HG03066 (cell line): ENCODE measurements at regions not wholly inside any gene's neighbourhood (a gene's known extent, or its start where the extent isn't known, plus 50 kb on each side); places are given as distances from the start of the nearest gene placed in this dataset.

Experiments used
- ATAC-seq: cut with Tn5 transposase; IDR thresholded peaks from one replicate; pipeline ENCODE4 v1.9.1; 2021; ENCODE audit warnings: low read depth; ENCODE audit not compliant: unreplicated experiment

DNA sequence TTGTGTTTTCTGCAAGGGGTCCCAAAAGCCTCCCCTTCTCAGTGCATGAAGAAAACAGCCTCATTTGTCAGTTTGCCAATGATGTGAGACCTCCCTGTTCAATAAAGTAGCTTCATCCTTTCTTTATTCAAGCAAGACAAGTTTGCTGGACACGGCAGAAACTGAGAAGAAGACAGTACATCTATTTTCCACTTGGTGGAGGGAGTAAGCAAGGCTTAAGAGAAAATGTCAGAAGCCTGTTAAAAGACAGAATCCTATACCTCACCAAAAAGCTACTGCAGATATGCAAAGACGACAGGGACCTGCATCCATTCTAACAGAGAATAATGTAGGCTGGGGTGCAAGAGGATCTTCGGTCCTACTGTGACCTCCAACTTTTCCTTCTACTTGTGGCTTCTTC is 506.8 kb upstream of the VRK2 start:
- ATAC-seq, result no peak

DNA sequence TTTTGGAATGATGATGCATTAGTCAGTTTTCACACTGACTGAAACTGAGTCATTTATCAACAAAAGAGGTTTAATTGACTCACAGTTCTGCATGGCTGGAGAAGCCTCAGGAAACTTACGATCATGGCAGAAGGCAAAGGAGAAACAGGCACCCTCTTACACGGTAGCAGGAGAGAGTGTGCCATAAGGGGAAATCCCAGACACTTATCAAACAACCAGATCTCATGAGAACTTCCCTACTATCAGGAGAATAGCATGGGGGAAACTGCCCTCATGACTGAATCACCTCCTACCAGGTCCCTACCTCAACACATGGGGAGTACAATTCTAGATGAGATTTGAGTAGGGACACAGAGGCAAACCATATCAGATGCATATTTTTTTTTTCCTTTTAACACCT is 504.5 kb upstream of the VRK2 start:
- no peak for ATAC-seq

DNA sequence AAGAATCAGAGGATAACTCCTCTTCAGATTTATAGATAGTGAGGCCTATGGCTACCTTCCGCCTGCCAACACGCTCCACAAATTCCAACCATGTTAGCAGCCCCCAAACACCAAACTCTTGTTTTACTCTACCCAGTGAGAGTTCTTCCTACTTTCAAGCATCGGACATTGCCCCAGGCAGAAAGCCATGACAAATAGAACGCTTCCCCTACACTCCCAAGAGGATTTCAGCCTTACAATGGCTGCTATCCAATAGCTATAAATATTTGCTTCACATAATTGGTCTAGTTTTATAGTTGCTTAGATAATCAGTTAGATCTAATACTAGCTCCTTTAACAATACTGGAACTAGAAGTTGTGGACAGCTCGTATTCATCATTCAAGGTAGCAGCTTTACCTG is 503.4 kb upstream of the VRK2 start:
- ATAC-seq, result no peak

DNA sequence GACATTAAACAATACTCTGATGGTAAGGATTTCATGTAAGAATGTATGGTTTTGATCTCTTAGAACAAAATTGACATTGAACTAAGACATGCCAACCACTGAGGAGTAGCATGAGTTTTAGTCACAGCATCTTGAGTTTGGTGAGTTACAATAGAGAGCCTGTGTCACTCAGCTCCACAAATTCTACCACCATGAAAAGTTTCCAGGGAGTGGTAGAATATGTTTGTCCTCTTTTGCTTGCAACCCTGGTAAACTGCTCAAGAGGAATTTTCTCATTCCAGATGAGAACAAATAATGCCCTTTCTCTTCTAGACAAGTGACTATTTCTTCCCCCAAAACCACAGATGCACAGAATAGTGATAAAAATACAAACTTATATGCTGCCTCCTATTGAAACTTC is 502.0 kb upstream of the VRK2 start:
- ATAC-seq, result no peak

DNA sequence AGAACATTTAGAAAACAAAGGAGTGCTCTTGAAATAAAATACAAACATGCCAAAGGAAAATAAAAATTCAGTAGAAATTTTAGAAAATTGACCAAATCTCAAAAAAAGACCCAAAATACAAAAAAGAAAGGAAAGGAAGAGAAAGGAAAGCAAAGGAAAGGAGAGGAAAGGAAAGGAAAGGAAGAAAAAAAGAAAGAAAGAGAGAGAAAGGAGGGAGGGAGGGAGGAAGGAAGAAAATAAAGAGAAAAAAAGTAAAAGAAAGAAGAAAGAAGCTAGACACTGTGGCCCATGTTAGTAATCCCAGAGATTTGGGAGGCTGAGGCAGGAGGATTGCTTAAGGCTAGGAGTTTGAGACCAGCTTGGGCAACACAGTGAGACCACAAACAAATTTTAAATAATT is 500.1 kb upstream of the VRK2 start:
- ATAC-seq, result no peak

DNA sequence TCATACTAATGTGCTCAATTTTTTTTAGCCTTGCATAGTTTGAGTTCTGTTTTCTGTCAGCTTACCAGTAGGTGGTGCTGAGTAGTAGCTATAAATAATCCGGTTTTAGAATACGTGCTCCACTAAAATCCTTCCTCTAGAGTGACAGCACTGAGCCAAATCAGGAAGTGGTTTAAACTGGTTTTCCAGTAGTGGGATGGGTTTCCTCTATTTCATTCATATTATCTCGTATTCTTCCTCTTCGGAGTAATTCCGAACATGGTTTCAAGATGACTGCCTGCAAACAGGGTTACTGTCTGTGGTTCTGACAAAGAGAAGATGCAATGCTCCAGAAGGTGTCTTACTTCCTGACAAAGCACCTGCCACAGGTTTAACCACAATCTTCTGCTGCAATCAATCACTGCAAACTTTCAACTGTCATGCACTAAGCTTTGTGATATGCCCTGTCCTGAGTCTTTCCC is 496.9 kb upstream of the VRK2 start:
- ATAC-seq, result peak; percentile 41

DNA sequence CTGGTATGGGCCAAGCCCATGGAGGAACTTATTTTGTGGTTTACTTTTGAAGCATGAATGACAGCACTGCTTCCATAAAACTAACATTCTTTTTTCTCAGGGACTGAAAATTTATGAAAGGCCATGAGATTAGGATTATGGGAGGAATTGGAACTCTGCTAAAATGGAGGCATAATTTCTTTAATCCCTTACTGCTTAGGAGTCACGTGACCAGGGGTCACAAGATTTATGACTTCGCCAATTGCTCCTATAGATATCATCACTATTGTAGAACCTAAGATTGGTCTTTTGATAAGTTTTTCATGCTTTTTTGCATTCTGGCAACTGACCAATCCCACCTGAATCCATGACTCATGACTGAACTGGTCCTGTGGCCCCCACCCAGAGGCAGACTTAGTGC is 495.7 kb upstream of the VRK2 start:
- no peak for ATAC-seq

DNA sequence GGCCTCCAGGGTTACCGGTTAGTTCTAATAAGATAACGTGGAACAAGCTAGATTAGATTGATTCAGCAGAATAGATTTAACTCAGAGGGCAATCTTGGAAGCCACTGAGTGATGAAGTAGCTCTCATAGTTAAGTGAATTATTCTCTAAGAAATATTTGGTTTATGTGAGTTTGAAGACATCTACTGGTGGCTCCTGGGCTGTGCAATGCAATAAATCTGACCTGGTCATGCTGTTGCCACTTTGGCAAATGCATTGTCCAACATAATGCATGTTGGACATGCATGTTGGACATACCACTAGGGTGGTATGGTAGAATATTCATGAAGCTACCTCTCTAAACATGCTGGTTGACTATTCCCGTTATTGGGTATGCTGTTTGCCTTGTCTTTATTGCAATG is 493.7 kb upstream of the VRK2 start:
- ATAC-seq, result no peak

DNA sequence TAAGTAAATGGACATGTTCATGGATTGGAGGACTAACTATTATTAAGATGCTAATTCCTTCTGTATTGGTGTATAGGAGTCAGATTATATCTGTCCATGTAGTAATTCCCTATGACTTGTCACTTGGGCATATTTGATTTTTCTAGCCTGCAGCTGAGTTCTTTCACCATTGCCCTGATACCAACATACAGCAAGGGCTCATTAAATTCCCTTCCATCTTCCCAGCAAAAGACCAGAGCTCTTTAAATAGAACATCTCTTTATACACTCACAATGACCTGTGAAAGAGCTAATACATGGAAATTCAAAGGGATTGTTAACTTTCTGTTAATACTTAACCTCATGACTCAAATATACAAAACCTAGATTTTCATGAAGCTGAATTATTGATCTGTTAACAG is 492.3 kb upstream of the VRK2 start:
- no peak for ATAC-seq

DNA sequence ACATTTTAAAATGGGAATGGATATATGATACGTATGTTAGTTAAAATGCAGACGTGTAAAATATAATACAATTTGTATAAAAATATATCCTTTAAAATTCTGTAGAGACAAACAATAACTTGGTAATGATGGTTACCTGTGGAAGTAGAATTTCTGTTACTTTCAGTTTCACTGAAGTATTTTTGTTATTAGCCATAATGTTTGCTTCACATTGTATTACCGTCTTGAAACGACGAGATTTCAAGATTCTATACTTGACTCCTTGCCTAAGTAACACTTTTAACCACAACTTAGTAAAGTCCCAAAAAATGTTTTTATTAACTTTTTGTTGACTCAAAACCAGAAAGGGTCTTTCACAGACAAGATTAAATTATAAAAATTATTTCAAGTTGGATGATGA is 488.3 kb upstream of the VRK2 start:
- ATAC-seq, result no peak

DNA sequence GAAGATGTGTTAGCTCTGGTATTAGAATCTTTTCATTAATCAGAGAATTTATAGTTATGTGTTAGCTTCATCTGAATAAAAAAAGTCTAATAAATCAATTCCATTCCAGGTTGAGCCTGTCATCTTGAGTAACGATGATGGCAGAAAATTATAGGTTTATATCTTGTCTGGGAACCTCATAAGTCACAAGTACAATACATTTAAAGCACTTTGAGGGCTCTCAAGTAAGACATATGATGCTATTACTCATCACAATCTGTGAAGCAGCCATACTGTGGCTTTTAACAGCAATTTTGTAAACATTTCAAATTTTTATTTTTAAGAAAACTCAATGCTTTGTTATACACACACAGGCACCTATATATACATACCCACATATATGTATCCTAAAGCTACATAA is 484.1 kb upstream of the VRK2 start:
- ATAC-seq, result no peak

DNA sequence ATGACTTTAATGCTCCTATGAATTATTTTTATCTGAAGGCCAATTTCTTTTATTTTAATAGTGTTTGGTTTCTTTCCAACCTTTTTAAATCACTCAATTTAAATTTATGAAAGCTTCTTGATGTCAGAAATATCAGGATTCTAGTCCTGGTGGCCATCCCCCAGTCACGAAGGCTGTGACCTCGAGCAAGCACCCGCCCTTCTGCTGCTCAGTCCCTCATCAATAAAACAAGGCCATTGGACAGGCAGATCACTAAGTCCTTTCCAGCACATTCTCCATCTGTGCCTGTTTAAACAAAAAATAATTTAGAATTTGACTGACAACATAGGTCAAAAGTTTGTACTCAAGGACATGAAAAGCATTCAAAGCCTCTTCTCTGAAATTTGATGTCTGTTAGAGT is 483.6 kb upstream of the VRK2 start:
- ATAC-seq, result no peak

DNA sequence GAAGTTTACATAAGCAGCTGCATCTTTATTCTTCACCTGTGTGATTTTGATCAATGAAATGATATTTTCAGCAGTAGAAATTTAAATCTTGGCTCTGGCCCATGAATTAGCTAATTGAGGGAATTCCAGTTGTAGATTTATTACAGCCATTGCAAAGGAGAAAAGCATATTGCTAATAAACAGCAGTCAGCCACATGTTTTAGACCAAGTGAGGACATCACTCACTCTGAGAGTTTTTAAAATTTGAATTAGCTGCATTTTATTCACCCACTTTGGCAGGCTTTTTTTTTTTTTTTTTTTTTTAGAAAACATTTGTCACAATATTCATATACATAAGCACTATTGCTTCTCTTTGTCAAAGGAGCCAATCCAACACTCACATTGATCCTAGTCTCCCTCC is 479.4 kb upstream of the VRK2 start:
- ATAC-seq, result no peak

DNA sequence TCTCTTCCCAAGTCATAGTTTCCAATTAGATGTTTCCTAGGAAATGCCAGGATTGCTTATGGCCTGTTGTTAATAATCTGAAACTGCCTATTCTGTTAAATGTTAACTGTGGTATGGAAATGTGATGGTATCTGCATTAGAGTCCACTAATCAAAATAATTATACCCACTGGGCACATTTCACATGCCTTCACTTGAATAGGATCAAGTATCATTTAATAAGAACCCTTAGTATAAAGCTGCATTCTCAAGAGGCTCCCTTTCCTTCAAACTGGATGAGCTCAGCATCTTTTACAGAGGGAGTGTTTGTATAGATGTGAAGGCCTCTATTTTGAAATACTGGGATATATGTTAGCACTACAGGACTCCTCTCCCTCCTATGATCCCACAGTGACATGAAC is 477.2 kb upstream of the VRK2 start:
- no peak for ATAC-seq

DNA sequence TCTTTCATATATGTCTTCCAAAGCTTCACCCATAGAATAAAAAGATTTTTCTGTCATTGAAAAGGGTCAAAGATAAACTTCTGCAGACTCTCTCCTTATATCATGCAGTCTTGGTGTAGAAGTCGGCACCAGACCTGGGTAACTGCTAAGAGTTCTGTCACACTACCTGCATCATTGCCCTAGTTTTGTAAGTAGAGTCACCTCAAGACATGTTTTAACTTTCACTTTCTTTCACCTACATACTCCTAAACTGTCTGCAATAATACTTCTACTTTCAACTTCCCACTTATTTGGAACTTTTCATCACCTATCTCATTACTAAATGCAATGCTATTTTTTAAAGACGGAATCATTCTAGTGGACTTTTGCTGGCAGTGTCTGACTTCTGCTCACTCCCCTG is 475.6 kb upstream of the VRK2 start:
- ATAC-seq, result no peak

DNA sequence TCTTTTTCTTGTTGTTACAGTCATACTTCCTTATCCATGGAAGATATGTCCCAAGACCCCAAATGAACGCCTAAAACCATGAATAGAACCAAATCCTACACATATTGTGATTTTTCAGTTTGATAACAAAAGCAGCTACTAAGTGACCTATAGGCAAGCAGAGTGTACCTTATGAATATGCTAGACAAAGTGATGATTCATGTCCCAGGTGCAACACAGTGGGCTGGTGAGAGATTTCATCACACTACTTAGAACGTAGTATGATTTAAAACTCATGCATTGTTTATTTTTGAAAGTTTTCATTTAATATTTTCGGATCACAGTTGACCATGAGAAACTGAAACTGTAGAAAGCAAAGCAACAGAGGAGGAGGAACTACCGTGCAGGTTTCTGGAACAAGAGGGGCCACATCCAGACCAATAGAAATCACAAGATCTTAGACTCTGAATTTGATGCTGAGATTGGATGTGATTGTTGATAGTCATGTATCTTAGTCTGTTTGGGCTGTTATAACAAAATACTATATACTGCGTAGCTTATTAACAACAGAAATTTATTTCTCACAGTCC is 470.8 kb upstream of the VRK2 start:
- ATAC-seq, result no peak

DNA sequence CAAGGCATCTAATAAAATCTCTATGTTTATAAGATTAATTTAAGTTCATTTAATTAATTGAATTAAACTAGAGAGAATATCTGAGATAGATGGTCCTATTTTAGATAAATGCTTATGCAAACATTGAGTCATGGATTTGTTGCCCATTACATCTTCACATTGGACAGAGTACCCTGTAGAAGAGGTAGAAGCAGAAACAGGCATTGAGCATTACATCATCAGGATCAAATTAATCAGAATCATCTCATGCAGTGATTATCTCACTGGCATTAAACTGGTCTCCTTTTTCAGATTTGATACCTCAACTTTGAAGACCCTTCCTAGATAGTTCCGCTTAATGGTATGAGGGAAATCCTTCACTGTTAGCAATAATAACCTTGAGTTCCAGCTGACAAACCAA is 469.6 kb upstream of the VRK2 start:
- no peak for ATAC-seq

DNA sequence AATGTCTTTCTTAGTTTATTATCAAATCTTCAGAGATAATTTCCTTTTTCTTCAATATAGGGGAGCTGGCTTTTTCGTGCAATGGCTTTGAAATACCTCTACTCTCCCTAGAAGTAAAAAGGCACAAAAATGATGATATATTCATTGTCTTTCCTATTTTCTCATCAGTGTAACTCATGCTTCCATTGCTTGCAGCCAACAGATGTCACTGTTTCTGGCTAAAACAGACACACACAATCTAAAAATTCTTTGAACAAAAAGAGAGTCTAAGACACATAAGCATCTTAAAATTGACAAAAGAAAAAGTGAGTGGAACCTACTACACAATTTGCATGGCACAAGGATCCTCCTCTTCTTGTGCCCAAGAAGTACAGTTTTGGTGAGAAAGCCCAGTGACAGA is 448.7 kb upstream of the VRK2 start:
- no peak for ATAC-seq

DNA sequence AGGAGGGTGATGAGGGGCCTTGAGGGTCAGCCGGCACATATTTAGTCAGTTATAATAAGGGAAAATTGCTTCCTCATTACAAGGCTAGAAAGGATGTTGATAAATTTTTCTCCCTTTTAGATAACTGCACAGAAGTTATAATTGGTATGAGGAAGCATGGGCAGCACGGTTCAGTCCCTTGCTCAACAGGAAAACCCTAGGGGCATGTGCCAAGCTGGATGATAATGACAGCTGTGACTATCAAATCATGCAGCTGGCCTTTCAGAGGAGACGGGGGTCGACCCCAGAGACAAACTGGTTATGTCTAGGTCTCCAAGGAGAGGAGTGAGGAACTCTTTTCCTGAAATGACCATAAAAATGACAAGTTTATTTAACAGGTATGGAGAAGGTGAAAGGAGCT is 448.1 kb upstream of the VRK2 start:
- no peak for ATAC-seq

DNA sequence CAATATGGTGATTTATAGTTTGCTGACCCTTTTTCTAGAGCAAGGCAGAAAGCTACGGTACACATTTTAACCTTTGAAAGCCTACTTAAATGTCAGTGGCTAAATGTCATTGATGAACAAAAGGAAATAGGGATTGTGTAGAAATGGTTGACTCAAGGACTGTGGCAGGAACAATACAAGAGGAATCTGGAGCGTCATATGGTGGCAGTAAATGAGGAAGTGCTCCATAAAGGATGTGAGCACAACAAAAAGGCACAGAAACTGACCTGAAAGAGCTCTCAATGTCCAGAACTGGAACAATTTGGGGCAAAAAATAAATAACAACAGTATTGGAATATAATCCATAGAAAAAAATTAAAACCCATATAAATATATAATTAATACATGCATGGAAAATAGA is 443.9 kb upstream of the VRK2 start:
- no peak for ATAC-seq

DNA sequence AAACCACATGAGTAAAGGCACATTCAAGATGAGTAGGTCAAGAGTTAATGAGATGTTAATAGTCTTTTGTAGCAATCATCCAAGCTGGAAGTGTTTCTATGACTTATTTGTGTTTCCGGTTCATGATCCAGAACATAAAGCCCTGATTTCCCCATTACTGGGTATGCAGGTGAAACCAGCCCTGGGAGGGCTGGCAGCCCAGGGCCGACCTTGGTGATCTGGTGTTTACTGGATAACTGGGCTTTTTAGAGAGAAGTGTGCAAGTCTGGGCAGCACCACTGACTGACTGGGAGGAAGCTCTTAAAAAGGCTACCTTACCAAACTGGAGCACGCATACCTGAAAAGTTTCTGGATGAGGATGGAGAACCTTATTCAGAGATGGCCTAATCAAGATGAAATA is 431.6 kb upstream of the VRK2 start:
- ATAC-seq, result no peak

DNA sequence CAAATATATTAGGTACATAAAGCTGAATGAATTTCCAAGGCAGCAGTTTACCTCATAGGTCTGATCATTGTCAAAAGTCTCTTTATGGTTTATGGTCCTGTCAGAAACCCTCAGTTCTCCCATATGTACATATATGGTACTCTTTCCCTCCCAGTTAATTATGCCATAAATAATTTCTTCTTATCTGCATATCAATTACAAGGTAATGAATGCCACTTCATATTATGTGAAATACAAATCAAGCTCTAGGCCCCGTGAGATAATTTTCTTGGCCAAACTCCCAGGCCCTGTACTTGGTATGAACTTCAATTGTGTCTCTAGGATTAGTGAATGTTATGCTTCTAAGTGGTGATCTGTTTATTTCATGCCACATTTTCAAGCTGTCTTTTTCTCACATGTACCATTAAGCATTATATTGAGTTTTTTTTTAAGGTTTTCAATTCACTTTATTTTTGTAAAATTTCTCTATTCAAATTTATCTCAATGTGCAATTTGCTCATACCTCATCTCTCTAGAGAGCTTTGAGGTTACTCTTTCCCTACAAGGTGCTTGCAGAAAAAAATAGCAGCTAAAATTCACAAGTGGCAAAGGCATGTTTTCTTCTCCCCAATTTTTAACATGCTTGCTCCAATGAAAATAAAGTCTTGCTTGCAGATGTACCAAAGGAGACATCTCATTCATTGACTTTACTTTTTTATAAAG is 430.6 kb upstream of the VRK2 start:
- ATAC-seq, result no peak

DNA sequence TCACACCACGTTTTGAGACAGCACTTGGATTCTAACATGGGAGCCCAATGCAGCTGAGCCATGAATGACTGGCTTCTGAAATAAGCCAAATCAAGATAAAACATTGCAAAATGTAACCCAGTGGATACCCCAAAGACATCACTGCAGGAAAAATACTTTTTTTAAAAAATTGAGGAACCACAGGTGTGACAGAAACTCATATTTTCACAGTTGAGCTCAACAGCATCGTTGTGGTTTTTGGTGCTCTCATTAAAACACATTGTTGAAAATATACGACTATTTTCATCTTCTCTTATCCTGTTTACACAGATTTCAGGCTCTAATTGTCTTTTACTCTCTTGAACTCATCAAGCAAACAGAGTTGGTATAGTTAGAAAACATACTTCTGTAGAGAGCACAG is 429.3 kb upstream of the VRK2 start:
- no peak for ATAC-seq
